Endodermal cell (in vitro differentiated cells): ENCODE measurements at regions not wholly inside any gene's neighbourhood (a gene's known extent, or its start where the extent isn't known, plus 50 kb on each side); places are given as distances from the start of the nearest gene placed in this dataset.

Source experiments
- DNase-seq: peaks from one replicate; pipeline ENCODE4 v3.0.0-alpha.2; 2017
- H3K27ac ChIP-seq: 2 replicates; pipeline ENCODE4 v1.5.1; 2013; ENCODE audit warnings: mild to moderate bottlenecking, low read depth, low read length, moderate library complexity
- H3K27me3 ChIP-seq: 2 replicates; pipeline ENCODE4 v1.6.1; 2013; ENCODE audit warnings: mild to moderate bottlenecking, low read length, moderate library complexity; ENCODE audit not compliant: insufficient read depth, control insufficient read depth, poor library complexity, severe bottlenecking
- H3K36me3 ChIP-seq: 2 replicates; pipeline ENCODE4 v1.7.0; 2013; ENCODE audit warnings: mild to moderate bottlenecking, low read length, moderate library complexity; ENCODE audit not compliant: control insufficient read depth, insufficient read depth
- H3K4me1 ChIP-seq: one replicate; pipeline ENCODE4 v1.7.0; 2013; ENCODE audit warnings: low read length; ENCODE audit not compliant: control insufficient read depth, insufficient read depth
- H3K4me3 ChIP-seq: 2 replicates; pipeline ENCODE4 v1.5.1; 2013; ENCODE audit warnings: mild to moderate bottlenecking, low read length, moderate library complexity
- H3K9ac ChIP-seq: 2 replicates; pipeline ENCODE4 v1.6.1; 2013; ENCODE audit warnings: mild to moderate bottlenecking, low read length, moderate library complexity; ENCODE audit not compliant: poor library complexity, severe bottlenecking; ENCODE audit errors: extremely low read depth
- H3K9me3 ChIP-seq: 2 replicates; pipeline ENCODE4 v1.6.1; 2013; ENCODE audit warnings: mild to moderate bottlenecking, low read length, moderate library complexity; ENCODE audit not compliant: control insufficient read depth
- H3K27ac Mint-ChIP-seq: 2 replicates; pipeline ENCODE4 v1.8.0; 2020; ENCODE audit warnings: mixed read lengths
- H3K27me3 Mint-ChIP-seq: 2 replicates; pipeline ENCODE4 v1.8.0; 2021; ENCODE audit warnings: mild to moderate bottlenecking, mixed read lengths; ENCODE audit not compliant: insufficient read depth
- H3K36me3 Mint-ChIP-seq: 2 replicates; pipeline ENCODE4 v1.8.0; 2020; ENCODE audit warnings: low read depth, mixed read lengths
- H3K4me1 Mint-ChIP-seq: 2 replicates; pipeline ENCODE4 v1.8.0; 2020; ENCODE audit warnings: mixed read lengths
- H3K4me3 Mint-ChIP-seq: 2 replicates; pipeline ENCODE4 v1.8.0; 2020; ENCODE audit warnings: mild to moderate bottlenecking, moderate library complexity, mixed read lengths
- H3K9me3 Mint-ChIP-seq: 2 replicates; pipeline ENCODE4 v1.8.0; 2020; ENCODE audit warnings: mild to moderate bottlenecking, mixed read lengths
- WGBS, 2 experiments: methylation state at CpG; one replicate each; pipeline versions ENCODE4 v1.1.5 to v1.1.7; 2013; ENCODE audit warnings: missing lambda C conversion rate in 2 of 2, mixed read lengths in 1 of 2; ENCODE audit not compliant: insufficient coverage in 1 of 2, insufficient read length in 1 of 2; 5-methylcytosine and 5-hydroxymethylcytosine counted together
- TF ChIP-seq, protein P1 (sequence below): fragments of 200-600 bp; sonication (generic); conservative IDR thresholded peaks from 2 replicates; pipeline ENCODE4 v1.5.0; 2021; ENCODE audit warnings: antibody characterized with exemption, mild to moderate bottlenecking

GRCh38 chr13:39818953-39819352 is 163.5 kb downstream of the COG6 start:
- Histone ChIP-seq H3K9me3 (no peaks in the 10 kb centered on the region), H3K4me1 (no peaks in the 10 kb centered on the region), H3K9ac (no peak overlapping the region), H3K27me3 (no peaks in the 10 kb centered on the region), H3K4me3 (no peak overlapping the region), H3K27ac (no peak overlapping the region), H3K36me3 (no peaks in the 10 kb centered on the region)
- 86 to 93% methylated on average over 5 of the region's 5 CpGs for WGBS, 2 experiments
- no peaks in the 10 kb centered on the region for H3K27me3 Mint-ChIP-seq
- H3K4me3 Mint-ChIP-seq: no peak overlapping the region
- peaks cover 14% of the 10 kb centered on the region for H3K4me1 Mint-ChIP-seq
- no peak for DNase-seq
- no peaks in the 10 kb centered on the region for H3K36me3 Mint-ChIP-seq
- TF ChIP-seq, protein P1, sequence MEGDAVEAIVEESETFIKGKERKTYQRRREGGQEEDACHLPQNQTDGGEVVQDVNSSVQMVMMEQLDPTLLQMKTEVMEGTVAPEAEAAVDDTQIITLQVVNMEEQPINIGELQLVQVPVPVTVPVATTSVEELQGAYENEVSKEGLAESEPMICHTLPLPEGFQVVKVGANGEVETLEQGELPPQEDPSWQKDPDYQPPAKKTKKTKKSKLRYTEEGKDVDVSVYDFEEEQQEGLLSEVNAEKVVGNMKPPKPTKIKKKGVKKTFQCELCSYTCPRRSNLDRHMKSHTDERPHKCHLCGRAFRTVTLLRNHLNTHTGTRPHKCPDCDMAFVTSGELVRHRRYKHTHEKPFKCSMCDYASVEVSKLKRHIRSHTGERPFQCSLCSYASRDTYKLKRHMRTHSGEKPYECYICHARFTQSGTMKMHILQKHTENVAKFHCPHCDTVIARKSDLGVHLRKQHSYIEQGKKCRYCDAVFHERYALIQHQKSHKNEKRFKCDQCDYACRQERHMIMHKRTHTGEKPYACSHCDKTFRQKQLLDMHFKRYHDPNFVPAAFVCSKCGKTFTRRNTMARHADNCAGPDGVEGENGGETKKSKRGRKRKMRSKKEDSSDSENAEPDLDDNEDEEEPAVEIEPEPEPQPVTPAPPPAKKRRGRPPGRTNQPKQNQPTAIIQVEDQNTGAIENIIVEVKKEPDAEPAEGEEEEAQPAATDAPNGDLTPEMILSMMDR: no peak
- H3K9me3 Mint-ChIP-seq: no peaks in the 10 kb centered on the region
- no peak overlapping the region for H3K27ac Mint-ChIP-seq

DNA sequence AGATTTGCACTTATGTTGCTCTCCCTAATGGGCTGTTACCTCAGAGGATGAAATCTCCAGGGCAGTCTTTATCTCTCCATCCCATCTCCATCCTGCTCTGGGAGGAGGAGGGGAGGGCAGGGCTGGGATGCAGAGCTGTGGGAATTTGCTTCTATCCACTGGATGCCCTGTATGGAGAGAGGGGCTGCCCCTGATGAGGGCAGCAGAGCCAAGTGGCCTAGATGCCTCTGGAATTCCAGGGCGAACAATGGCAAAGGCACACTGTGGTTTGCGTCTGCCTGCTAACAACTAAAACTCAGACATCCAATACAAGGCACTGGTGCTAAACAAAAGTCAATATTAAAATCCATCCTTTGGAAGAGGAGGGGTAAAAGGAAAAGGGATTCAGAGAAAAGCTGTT is 165.1 kb downstream of the COG6 start:
- H3K36me3 ChIP-seq: no peaks in the 10 kb centered on the region
- H3K4me1 ChIP-seq: no peaks in the 10 kb centered on the region
- H3K4me3 ChIP-seq: no peak overlapping the region
- H3K4me1 Mint-ChIP-seq: peaks cover 15% of the 10 kb centered on the region
- H3K36me3 Mint-ChIP-seq: no peaks in the 10 kb centered on the region
- no peaks in the 10 kb centered on the region for H3K9me3 Mint-ChIP-seq
- TF ChIP-seq, protein P1: no peak
- no peak overlapping the region for H3K9ac ChIP-seq
- no peak overlapping the region for H3K4me3 Mint-ChIP-seq
- no peak overlapping the region for H3K27ac ChIP-seq
- H3K27me3 ChIP-seq: no peaks in the 10 kb centered on the region
- 92% methylated on average over 2 of the region's 2 CpGs; no CpG with 5 or more reads in 1 of the 2 experiments for WGBS, 2 experiments
- no peaks in the 10 kb centered on the region for H3K9me3 ChIP-seq
- no peak overlapping the region for H3K27ac Mint-ChIP-seq
- H3K27me3 Mint-ChIP-seq: no peaks in the 10 kb centered on the region
- no peak for DNase-seq

DNA sequence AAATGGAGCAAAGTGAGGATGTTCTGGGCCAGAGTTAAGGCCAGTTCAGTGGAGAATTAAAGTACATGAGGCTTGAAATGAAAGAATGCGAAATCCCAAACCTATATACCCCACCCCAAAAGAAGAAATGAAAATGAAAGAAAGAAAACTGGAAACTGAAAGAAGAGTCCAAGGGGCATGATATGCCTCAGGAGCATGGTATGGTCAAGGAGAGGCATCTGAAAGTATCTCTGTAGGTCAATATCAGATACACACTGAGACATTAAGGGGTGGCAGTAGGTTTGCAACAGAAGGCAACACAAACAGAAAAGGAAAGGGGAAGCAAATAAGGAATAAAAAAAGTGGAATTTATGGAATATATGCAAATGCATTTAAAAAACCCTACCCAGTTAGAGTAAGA is 166.5 kb downstream of the COG6 start:
- Histone ChIP-seq H3K27ac (no peak overlapping the region), H3K9me3 (no peaks in the 10 kb centered on the region), H3K4me1 (no peaks in the 10 kb centered on the region), H3K27me3 (no peaks in the 10 kb centered on the region), H3K9ac (no peak overlapping the region), H3K36me3 (no peaks in the 10 kb centered on the region), H3K4me3 (no peak overlapping the region)
- TF ChIP-seq, protein P1: no peak
- no peak overlapping the region for H3K4me3 Mint-ChIP-seq
- H3K36me3 Mint-ChIP-seq: no peaks in the 10 kb centered on the region
- no CpG with 5 or more reads among the region's 1 CpG for WGBS, 2 experiments
- H3K27me3 Mint-ChIP-seq: no peaks in the 10 kb centered on the region
- H3K27ac Mint-ChIP-seq: no peak overlapping the region
- no peak for DNase-seq
- H3K4me1 Mint-ChIP-seq: peaks cover 15% of the 10 kb centered on the region
- H3K9me3 Mint-ChIP-seq: no peaks in the 10 kb centered on the region
